Gastroesophageal sphincter (tissue), 3 donors: ENCODE measurements at regions not wholly inside any gene's neighbourhood (a gene's known extent, or its start where the extent isn't known, plus 50 kb on each side); places are given as distances from the start of the nearest gene placed in this dataset.

Experiments
- POLR2A ChIP-seq, 2 donors: fragments of 450-650 bp; IDR thresholded peaks; one replicate each; pipeline ENCODE4 v1.6.1; 2017; ENCODE audit warnings: antibody characterized with exemption in 2 of 2, mild to moderate bottlenecking in 2 of 2, moderate library complexity in 1 of 2
- POLR2AphosphoS5 ChIP-seq: sonication (generic); formaldehyde crosslinking; IDR thresholded peaks from one replicate; pipeline ENCODE4 v1.6.1; 2017; ENCODE audit warnings: antibody characterized with exemption
- TF ChIP-seq, protein P1 (sequence below), 4 experiments: fragments of 200-600 bp in 2 of 4; fragments of 450-650 bp in 2 of 4; sonication (generic) in 1 of 4; IDR thresholded peaks; one replicate each; pipeline ENCODE4 v1.5.1; 2017 to 2019; ENCODE audit warnings: antibody characterized with exemption in 4 of 4, mild to moderate bottlenecking in 2 of 4, moderate library complexity in 2 of 4

DNA sequence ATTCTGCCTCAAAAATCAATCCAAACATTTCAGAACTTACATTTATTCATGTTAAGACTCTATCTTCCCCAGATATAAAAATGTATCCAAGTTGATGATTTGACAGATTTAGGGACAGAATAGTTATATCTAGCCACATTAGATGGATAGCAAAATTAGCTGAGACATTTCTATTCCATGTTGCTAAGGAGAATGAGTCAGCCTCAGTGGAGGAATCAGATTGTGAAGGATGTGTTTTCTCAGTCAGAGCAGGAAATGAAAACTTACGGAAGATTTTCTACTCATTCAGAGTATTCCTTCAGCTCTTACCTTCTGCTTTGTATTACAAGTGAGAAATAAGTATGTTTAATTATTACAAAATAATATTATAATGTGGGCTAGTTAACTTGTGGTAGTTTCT, 556.3 kb upstream of the ANO3 start:
- TF ChIP-seq, protein P1, sequence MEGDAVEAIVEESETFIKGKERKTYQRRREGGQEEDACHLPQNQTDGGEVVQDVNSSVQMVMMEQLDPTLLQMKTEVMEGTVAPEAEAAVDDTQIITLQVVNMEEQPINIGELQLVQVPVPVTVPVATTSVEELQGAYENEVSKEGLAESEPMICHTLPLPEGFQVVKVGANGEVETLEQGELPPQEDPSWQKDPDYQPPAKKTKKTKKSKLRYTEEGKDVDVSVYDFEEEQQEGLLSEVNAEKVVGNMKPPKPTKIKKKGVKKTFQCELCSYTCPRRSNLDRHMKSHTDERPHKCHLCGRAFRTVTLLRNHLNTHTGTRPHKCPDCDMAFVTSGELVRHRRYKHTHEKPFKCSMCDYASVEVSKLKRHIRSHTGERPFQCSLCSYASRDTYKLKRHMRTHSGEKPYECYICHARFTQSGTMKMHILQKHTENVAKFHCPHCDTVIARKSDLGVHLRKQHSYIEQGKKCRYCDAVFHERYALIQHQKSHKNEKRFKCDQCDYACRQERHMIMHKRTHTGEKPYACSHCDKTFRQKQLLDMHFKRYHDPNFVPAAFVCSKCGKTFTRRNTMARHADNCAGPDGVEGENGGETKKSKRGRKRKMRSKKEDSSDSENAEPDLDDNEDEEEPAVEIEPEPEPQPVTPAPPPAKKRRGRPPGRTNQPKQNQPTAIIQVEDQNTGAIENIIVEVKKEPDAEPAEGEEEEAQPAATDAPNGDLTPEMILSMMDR (IDR thresholded peaks at IDR 0.05), result no peak
- TF ChIP-seq POLR2A (IDR thresholded peaks at IDR 0.05) (no peak), POLR2AphosphoS5 (no peak)
